ENCODE measurements at regions not wholly inside any gene's neighbourhood (a gene's known extent, or its start where the extent isn't known, plus 50 kb on each side); places are given as distances from the start of the nearest gene placed in this dataset.

- intact Hi-C loops (cut with DNase I) = no loop called here
- Histone ChIP-seq H3K4me3 (ENCODE audit: low read length in 3 of 3) (no peak overlapping the region), H3K36me3 (ENCODE audit: control insufficient read depth in 2 of 3, insufficient read depth in 3 of 3, low read length in 3 of 3) (no peaks in the 10 kb centered on the region), H3K27ac (ENCODE audit: low read depth in 2 of 2, low read length in 2 of 2) (no peak overlapping the region), H3K27me3 (ENCODE audit: control insufficient read depth, insufficient read depth, low read length) (no peaks in the 10 kb centered on the region), H3K4me1 (ENCODE audit: control insufficient read depth in 2 of 3, insufficient read depth in 2 of 3, low read depth in 1 of 3, low read length in 3 of 3) (no peaks in the 10 kb centered on the region), H3K9ac (ENCODE audit: low read length in 3 of 3) (no peak overlapping the region), H3K9me3 (ENCODE audit: control insufficient read depth in 2 of 3, insufficient read depth in 1 of 3, low read length in 3 of 3) (no peaks in the 10 kb centered on the region)
- no peak for DNase-seq
- no peak for FAIRE-seq
- no peak for TF ChIP-seq CTCF (IDR thresholded peaks at IDR 0.05; ENCODE audit: borderline replicate concordance, extremely low read depth, insufficient read depth)
Observed at GRCh38 chr12:88775742-88776151, 195.5 kb upstream of the KITLG start.

GRCh38 chr12:88767699-88768098 is 187.4 kb upstream of the KITLG start:
- DNase-seq (no peak), FAIRE-seq (no peak)
- intact Hi-C loops (cut with DNase I) = no loop called here
- Histone ChIP-seq H3K4me1 (ENCODE audit: control insufficient read depth in 2 of 3, insufficient read depth in 2 of 3, low read depth in 1 of 3, low read length in 3 of 3) (no peaks in the 10 kb centered on the region), H3K36me3 (ENCODE audit: control insufficient read depth in 2 of 3, insufficient read depth in 3 of 3, low read length in 3 of 3) (no peaks in the 10 kb centered on the region), H3K27me3 (ENCODE audit: control insufficient read depth, insufficient read depth, low read length) (no peaks in the 10 kb centered on the region), H3K9ac (ENCODE audit: low read length in 3 of 3) (no peak overlapping the region), H3K4me3 (ENCODE audit: low read length in 3 of 3) (no peak overlapping the region), H3K9me3 (ENCODE audit: control insufficient read depth in 2 of 3, insufficient read depth in 1 of 3, low read length in 3 of 3) (no peaks in the 10 kb centered on the region), H3K27ac (ENCODE audit: low read depth in 2 of 2, low read length in 2 of 2) (no peak overlapping the region)
- TF ChIP-seq CTCF (IDR thresholded peaks at IDR 0.05; ENCODE audit: borderline replicate concordance, extremely low read depth, insufficient read depth) = no peak

- FAIRE-seq (no peak), DNase-seq (no peak)
- H3K36me3 ChIP-seq (ENCODE audit: control insufficient read depth in 2 of 3, insufficient read depth in 3 of 3, low read length in 3 of 3) = no peaks in the 10 kb centered on the region
- no peaks in the 10 kb centered on the region for H3K9me3 ChIP-seq (ENCODE audit: control insufficient read depth in 2 of 3, insufficient read depth in 1 of 3, low read length in 3 of 3)
- H3K27ac ChIP-seq (ENCODE audit: low read depth in 2 of 2, low read length in 2 of 2) = no peak overlapping the region
- no peak for TF ChIP-seq CTCF (IDR thresholded peaks at IDR 0.05; ENCODE audit: borderline replicate concordance, extremely low read depth, insufficient read depth)
- no peaks in the 10 kb centered on the region for H3K27me3 ChIP-seq (ENCODE audit: control insufficient read depth, insufficient read depth, low read length)
- no peak overlapping the region for H3K4me3 ChIP-seq (ENCODE audit: low read length in 3 of 3)
- intact Hi-C loops (cut with DNase I) = no loop called here
- H3K4me1 ChIP-seq (ENCODE audit: control insufficient read depth in 2 of 3, insufficient read depth in 2 of 3, low read depth in 1 of 3, low read length in 3 of 3) = no peaks in the 10 kb centered on the region
- no peak overlapping the region for H3K9ac ChIP-seq (ENCODE audit: low read length in 3 of 3)
Observed at GRCh38 chr12:88764781-88765480, 184.7 kb upstream of the KITLG start.

Measured in kidney (tissue), 13 donors.